ENCODE measurements at regions not wholly inside any gene's neighbourhood (a gene's known extent, or its start where the extent isn't known, plus 50 kb on each side); places are given as distances from the start of the nearest gene placed in this dataset.

GRCh38 chr1:223487887-223488259 is 94.7 kb downstream of the CCDC185 start:
- Histone ChIP-seq H3K79me2 (ENCODE audit: insufficient read depth, low read length) (no peaks in the 10 kb centered on the region), H2AFZ (ENCODE audit: low read depth, low read length, poor library complexity, severe bottlenecking) (no peak overlapping the region), H3K9me3 (ENCODE audit: control insufficient read depth in 1 of 2, insufficient read depth in 1 of 2, low read depth in 1 of 2, low read length in 2 of 2) (no peaks in the 10 kb centered on the region), H3K27me3 (ENCODE audit: insufficient read depth, low read length) (peaks cover 31% of the 10 kb centered on the region), H3K27ac (ENCODE audit: low read depth, low read length) (no peak overlapping the region), H3K4me2 (ENCODE audit: low read length) (no peak overlapping the region), H4K20me1 (ENCODE audit: insufficient read depth) (no peaks in the 10 kb centered on the region), H3K9ac (ENCODE audit: low read length) (no peak overlapping the region), H3K4me1 (ENCODE audit: control insufficient read depth in 1 of 2, insufficient read depth in 2 of 2, low read length in 2 of 2) (no peaks in the 10 kb centered on the region), H3K36me3 (ENCODE audit: control insufficient read depth in 1 of 2, insufficient read depth in 2 of 2, low read length in 2 of 2) (no peaks in the 10 kb centered on the region), H3K4me3 (replicated peaks in 1 of 2; ENCODE audit: low read depth in 1 of 2, low read length in 2 of 2) (no peak overlapping the region), H3K9me2 (ENCODE audit: insufficient read depth) (no peaks in the 10 kb centered on the region)
- no TSS peak for BruUV-seq (replicated peaks)
- CTCF ChIA-PET: no interaction called here
- no peak for DNase-seq (ENCODE audit: low read depth, low spot score)
- no peak for ATAC-seq
- RAD21 ChIA-PET (ENCODE audit: low non-redundant PET in 1 of 2, low total read pairs in 2 of 2, uncharacterized antibody in 2 of 2, unreplicated experiment in 2 of 2): no interaction called here
- TF ChIP-seq ZNF274 (IDR thresholded peaks at IDR 0.05; ENCODE audit: low read depth, low read length) (no peak), CBX3 (IDR thresholded peaks at IDR 0.05; ENCODE audit: low read depth) (no peak), EZH2phosphoT487 (IDR thresholded peaks at IDR 0.05; ENCODE audit: borderline replicate concordance) (no peak), TCF7L2 (IDR thresholded peaks at IDR 0.05; ENCODE audit: borderline replicate concordance, extremely low read depth, insufficient read depth, insufficient read length) (no peak), ELF1 (IDR thresholded peaks at IDR 0.05; ENCODE audit: borderline replicate concordance, low read depth) (no peak), EZH2 (IDR thresholded peaks at IDR 0.05) (no peak), EGR1 (IDR thresholded peaks at IDR 0.05; ENCODE audit: low read depth) (no peak)
- POLR2A ChIA-PET: no interaction called here
- intact Hi-C loops (cut with micrococcal nuclease): no loop called here

GRCh38 chr1:223489439-223489838 is 96.2 kb downstream of the CCDC185 start:
- H3K9me3 ChIP-seq (ENCODE audit: control insufficient read depth in 1 of 2, insufficient read depth in 1 of 2, low read depth in 1 of 2, low read length in 2 of 2): no peaks in the 10 kb centered on the region
- H3K79me2 ChIP-seq (ENCODE audit: insufficient read depth, low read length): no peaks in the 10 kb centered on the region
- intact Hi-C loops (cut with micrococcal nuclease): no loop called here
- ChIA-PET POLR2A (no interaction called here), CTCF (no interaction called here), RAD21 (ENCODE audit: low non-redundant PET in 1 of 2, low total read pairs in 2 of 2, uncharacterized antibody in 2 of 2, unreplicated experiment in 2 of 2) (no interaction called here)
- H3K9me2 ChIP-seq (ENCODE audit: insufficient read depth): no peaks in the 10 kb centered on the region
- DNase-seq (ENCODE audit: low read depth, low spot score): no peak
- no TSS peak for BruUV-seq (replicated peaks)
- no peaks in the 10 kb centered on the region for H4K20me1 ChIP-seq (ENCODE audit: insufficient read depth)
- H3K27me3 ChIP-seq (ENCODE audit: insufficient read depth, low read length): peaks cover 26% of the 10 kb centered on the region; the same call in 1 of the 2 replicates
- ATAC-seq: no peak
- no peak overlapping the region for H2AFZ ChIP-seq (ENCODE audit: low read depth, low read length, poor library complexity, severe bottlenecking)
- no peak overlapping the region for H3K4me3 ChIP-seq (replicated peaks in 1 of 2; ENCODE audit: low read depth in 1 of 2, low read length in 2 of 2)
- H3K9ac ChIP-seq (ENCODE audit: low read length): no peak overlapping the region
- no peak overlapping the region for H3K4me2 ChIP-seq (ENCODE audit: low read length)
- no peak overlapping the region for H3K27ac ChIP-seq (ENCODE audit: low read depth, low read length)
- no peaks in the 10 kb centered on the region for H3K36me3 ChIP-seq (ENCODE audit: control insufficient read depth in 1 of 2, insufficient read depth in 2 of 2, low read length in 2 of 2)
- H3K4me1 ChIP-seq (ENCODE audit: control insufficient read depth in 1 of 2, insufficient read depth in 2 of 2, low read length in 2 of 2): no peaks in the 10 kb centered on the region
- TF ChIP-seq ZNF274 (IDR thresholded peaks at IDR 0.05; ENCODE audit: low read depth, low read length) (no peak), SP1 (IDR thresholded peaks at IDR 0.05; ENCODE audit: low read depth) (no peak), REST (IDR thresholded peaks at IDR 0.05; ENCODE audit: low read depth) (no peak), EZH2 (IDR thresholded peaks at IDR 0.05) (no peak), RAD21 (IDR thresholded peaks at IDR 0.05; ENCODE audit: low read depth) (no peak), CTCF (IDR thresholded peaks at IDR 0.05 in 2 of 3, conservative IDR thresholded peaks at IDR 0.05 in 1 of 3; ENCODE audit: borderline replicate concordance in 1 of 3, insufficient read depth in 1 of 3, low read depth in 2 of 3, low read length in 2 of 3) (no peak), ELF1 (IDR thresholded peaks at IDR 0.05; ENCODE audit: borderline replicate concordance, low read depth) (no peak), MAX (IDR thresholded peaks at IDR 0.05) (no peak), ZFX (IDR thresholded peaks at IDR 0.05) (no peak), JUND (IDR thresholded peaks at IDR 0.05) (no peak), POLR2AphosphoS5 (IDR thresholded peaks at IDR 0.05; ENCODE audit: low read depth, low read length) (no peak), FOSL1 (IDR thresholded peaks at IDR 0.05; ENCODE audit: low read depth) (no peak), CBX3 (IDR thresholded peaks at IDR 0.05; ENCODE audit: low read depth) (no peak), TCF7L2 (IDR thresholded peaks at IDR 0.05; ENCODE audit: borderline replicate concordance, extremely low read depth, insufficient read depth, insufficient read length) (no peak)
